Adrenal gland (tissue), 9 donors: ENCODE measurements at regions not wholly inside any gene's neighbourhood (a gene's known extent, or its start where the extent isn't known, plus 50 kb on each side); places are given as distances from the start of the nearest gene placed in this dataset.

Experiments used
- DNase-seq, 7 donors: peaks; one replicate each; pipeline ENCODE4 v3.0.0-alpha.2; 2019 to 2020
- H3K27ac ChIP-seq, 5 donors: fragments of 200-600 bp; sonication (generic) in 4 of 5; 1 replicate in 3 of 5; 2 replicates in 2 of 5; pipeline versions ENCODE4 v1.5.1 to v1.8.0; 2016 to 2020; ENCODE audit warnings: mild to moderate bottlenecking in 1 of 5
- H3K27me3 ChIP-seq: fragments of 200-600 bp; 2 replicates; pipeline ENCODE4 v1.8.0; 2021
- H3K36me3 ChIP-seq, 2 donors: fragments of 200-600 bp; replicated peaks in 1 of 2; 1 replicate in 1 of 2; 2 replicates in 1 of 2; pipeline versions ENCODE4 v1.5.1 to v1.8.0; 2018 to 2022
- H3K4me1 ChIP-seq, 2 donors: fragments of 200-600 bp; replicated peaks in 1 of 2; 1 replicate in 1 of 2; 2 replicates in 1 of 2; pipeline versions ENCODE4 v1.5.1 to v1.8.0; 2018 to 2021
- H3K4me3 ChIP-seq, 4 donors: fragments of 200-600 bp; sonication (generic) in 3 of 4; one replicate each; pipeline ENCODE4 v1.5.1; 2016 to 2018
- H3K9me3 ChIP-seq, 3 donors: fragments of 200-600 bp; sonication (generic) in 1 of 3; replicated peaks in 1 of 3; 1 replicate in 2 of 3; 2 replicates in 1 of 3; pipeline versions ENCODE4 v1.5.1 to v1.8.0; 2016 to 2021
- POLR2A ChIP-seq, 2 donors: fragments of 450-650 bp; IDR thresholded peaks; one replicate each; pipeline ENCODE4 v1.6.1; 2017; ENCODE audit warnings: antibody characterized with exemption in 2 of 2, mild to moderate bottlenecking in 2 of 2, moderate library complexity in 1 of 2
- WGBS, 4 donors: extraction: QIAGEN DNeasy Blood & Tissue Kit in 2 of 4; methylation state at CpG; one replicate each; pipeline versions ENCODE4 v1.1.5 to v1.1.7; 2013 to 2017; 5-methylcytosine and 5-hydroxymethylcytosine counted together
- intact Hi-C, 2 donors: fragments of 100-400 bp; cut with DNase I; formaldehyde crosslinking; loops; one replicate each; pipeline versions ENCODE4 v1.14.1 to v1.15.0; 2022 to 2023
- TF ChIP-seq, protein P1 (sequence below), 6 experiments: fragments of 450-650 bp in 4 of 6; fragments of 200-600 bp in 2 of 6; sonication (generic) in 1 of 6; IDR thresholded peaks; 1 replicate in 5 of 6; 2 replicates in 1 of 6; pipeline versions ENCODE4 v1.5.1 to v1.8.0; 2016 to 2021; ENCODE audit warnings: antibody characterized with exemption in 6 of 6, mild to moderate bottlenecking in 2 of 6, moderate library complexity in 1 of 6
- donor health status: healthy with polysubstance abuse.
- donor health status: Bipolar disorder and iron deficiency.
- donor health status: DM: yes; HTN: yes; CAD: no.
- donor health status: DM: no; HTN: no; CAD: no.
- donor health status: DM: no; HTN: no; CAD: no.

DNA sequence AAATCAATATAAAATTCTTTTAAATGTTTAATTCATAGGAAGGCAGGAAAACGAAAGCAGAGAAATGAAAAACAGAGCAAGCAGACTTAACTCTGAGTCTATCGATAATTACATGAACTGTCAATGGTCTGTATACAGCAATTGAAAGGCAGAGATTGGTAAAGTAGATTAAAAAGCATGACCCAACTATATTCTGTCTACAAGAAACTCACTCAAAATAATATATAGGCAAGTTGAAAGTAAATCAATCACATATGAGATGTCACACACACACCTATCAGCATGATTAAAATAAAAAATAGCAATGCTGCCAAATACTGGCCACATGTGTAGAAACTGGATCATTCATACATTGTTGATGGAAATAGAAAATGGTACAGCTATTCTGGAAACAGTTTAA is 136.4 kb upstream of the CYP1B1 start:
- no peak for DNase-seq
- 86 to 95% (median 87%) methylated on average over 2 of the region's 2 CpGs for WGBS, 4 donors
- Histone ChIP-seq H3K9me3 (no peaks in the 10 kb centered on the region), H3K36me3 (no peaks in the 10 kb centered on the region), H3K4me3 (no peak overlapping the region), H3K27me3 (no peaks in the 10 kb centered on the region), H3K4me1 (peaks cover 0 to 5% of the 10 kb centered on the region in 2 donors), H3K27ac (no peak overlapping the region)
- no peak for TF ChIP-seq POLR2A (IDR thresholded peaks at IDR 0.05)
- TF ChIP-seq, protein P1, sequence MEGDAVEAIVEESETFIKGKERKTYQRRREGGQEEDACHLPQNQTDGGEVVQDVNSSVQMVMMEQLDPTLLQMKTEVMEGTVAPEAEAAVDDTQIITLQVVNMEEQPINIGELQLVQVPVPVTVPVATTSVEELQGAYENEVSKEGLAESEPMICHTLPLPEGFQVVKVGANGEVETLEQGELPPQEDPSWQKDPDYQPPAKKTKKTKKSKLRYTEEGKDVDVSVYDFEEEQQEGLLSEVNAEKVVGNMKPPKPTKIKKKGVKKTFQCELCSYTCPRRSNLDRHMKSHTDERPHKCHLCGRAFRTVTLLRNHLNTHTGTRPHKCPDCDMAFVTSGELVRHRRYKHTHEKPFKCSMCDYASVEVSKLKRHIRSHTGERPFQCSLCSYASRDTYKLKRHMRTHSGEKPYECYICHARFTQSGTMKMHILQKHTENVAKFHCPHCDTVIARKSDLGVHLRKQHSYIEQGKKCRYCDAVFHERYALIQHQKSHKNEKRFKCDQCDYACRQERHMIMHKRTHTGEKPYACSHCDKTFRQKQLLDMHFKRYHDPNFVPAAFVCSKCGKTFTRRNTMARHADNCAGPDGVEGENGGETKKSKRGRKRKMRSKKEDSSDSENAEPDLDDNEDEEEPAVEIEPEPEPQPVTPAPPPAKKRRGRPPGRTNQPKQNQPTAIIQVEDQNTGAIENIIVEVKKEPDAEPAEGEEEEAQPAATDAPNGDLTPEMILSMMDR (IDR thresholded peaks at IDR 0.05): no peak
- intact Hi-C loops: no loop called here

- WGBS, 4 donors: 84 to 89% (median 88%) methylated on average over 1 of the region's 1 CpG
- Histone ChIP-seq H3K36me3 (no peaks in the 10 kb centered on the region), H3K4me1 (no peaks in the 10 kb centered on the region), H3K27ac (no peak overlapping the region), H3K27me3 (no peaks in the 10 kb centered on the region), H3K9me3 (no peaks in the 10 kb centered on the region), H3K4me3 (no peak overlapping the region)
- TF ChIP-seq, protein P1 (IDR thresholded peaks at IDR 0.05): no peak
- no peak for TF ChIP-seq POLR2A (IDR thresholded peaks at IDR 0.05)
- no peak for DNase-seq
- intact Hi-C loops: no loop called here
Measured at GRCh38 chr2:38207168-38207567, 131.2 kb upstream of the CYP1B1 start.

- no peaks in the 10 kb centered on the region for H3K27me3 ChIP-seq
- DNase-seq: no peak
- no peak overlapping the region for H3K27ac ChIP-seq
- no peaks in the 10 kb centered on the region for H3K9me3 ChIP-seq
- H3K4me1 ChIP-seq: peaks cover 0 to 5% of the 10 kb centered on the region in 2 donors
- 93 to 96% (median 93%) methylated on average over 9 of the region's 9 CpGs for WGBS, 4 donors
- no peak for TF ChIP-seq POLR2A (IDR thresholded peaks at IDR 0.05)
- TF ChIP-seq, protein P1 (IDR thresholded peaks at IDR 0.05): no peak
- no peak overlapping the region for H3K4me3 ChIP-seq
- H3K36me3 ChIP-seq: no peaks in the 10 kb centered on the region
- intact Hi-C loops: no loop called here
Measured at GRCh38 chr2:38203446-38203810, 127.5 kb upstream of the CYP1B1 start.

- intact Hi-C loops: no loop called here
- no peaks in the 10 kb centered on the region for H3K9me3 ChIP-seq
- H3K4me3 ChIP-seq: no peak overlapping the region
- H3K36me3 ChIP-seq: no peaks in the 10 kb centered on the region
- no peaks in the 10 kb centered on the region for H3K27me3 ChIP-seq
- no peak for DNase-seq
- TF ChIP-seq, protein P1 (IDR thresholded peaks at IDR 0.05): no peak
- no peak overlapping the region for H3K27ac ChIP-seq
- WGBS, 4 donors: 89 to 92% (median 91%) methylated on average over 14 of the region's 14 CpGs
- H3K4me1 ChIP-seq: peaks cover 0 to 8% of the 10 kb centered on the region in 2 donors
Measured at GRCh38 chr2:38202713-38203445, 126.9 kb upstream of the CYP1B1 start.
